GM13976 (cell line): ENCODE measurements at regions not wholly inside any gene's neighbourhood (a gene's known extent, or its start where the extent isn't known, plus 50 kb on each side); places are given as distances from the start of the nearest gene placed in this dataset.

Experiments
- DNase-seq: peaks from one replicate; pipeline ENCODE4 v3.0.0; 2012; ENCODE audit warnings: low spot score
- CTCF ChIP-seq: IDR thresholded peaks from 2 replicates; pipeline ENCODE4 v1.5.1; 2012; ENCODE audit warnings: borderline replicate concordance, mild to moderate bottlenecking; ENCODE audit not compliant: insufficient read depth; ENCODE audit errors: extremely low read depth, missing control alignments, control extremely low read depth
- in situ Hi-C: fragments of 300-500 bp; cut with MboI; formaldehyde crosslinking; loops from one replicate; pipeline ENCODE4 v1.12.0; 2022; ENCODE audit warnings: low sequenced_read_pairs, mixed read lengths, inconsistent platforms; ENCODE audit not compliant: unreplicated experiment

DNA sequence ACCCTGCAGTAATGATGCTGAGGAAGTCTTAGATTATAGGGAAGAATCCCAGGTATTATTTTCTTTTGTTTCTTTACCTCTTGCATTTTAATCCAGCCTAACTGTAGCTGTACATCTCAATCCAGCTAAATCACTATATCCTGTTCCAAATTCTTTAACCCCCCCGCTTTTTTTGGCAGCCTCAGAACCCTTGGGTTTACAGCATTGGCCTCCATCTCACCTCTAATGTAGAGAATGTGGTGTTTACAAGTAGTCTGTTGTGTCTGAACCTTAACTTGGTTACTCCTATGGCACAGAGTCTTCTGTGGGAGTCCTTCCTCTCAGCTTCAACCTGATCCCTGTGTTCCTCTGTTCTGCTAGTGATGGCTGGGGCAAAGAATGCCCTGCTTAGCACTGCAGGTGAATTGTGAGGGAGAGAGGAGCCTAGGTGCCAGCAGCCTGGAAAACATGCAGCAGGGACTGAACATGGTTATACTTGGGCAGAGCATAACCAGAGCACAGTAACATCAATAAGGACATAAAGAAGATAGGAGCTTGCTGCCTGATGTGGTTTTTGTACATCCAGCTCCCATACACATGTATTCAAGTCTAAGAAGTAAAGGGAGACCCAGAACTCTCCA lies 130.2 kb downstream of the FAM124B start:
- in situ Hi-C loops: no loop called here
- DNase-seq: no peak
- TF ChIP-seq CTCF: no peak

DNA sequence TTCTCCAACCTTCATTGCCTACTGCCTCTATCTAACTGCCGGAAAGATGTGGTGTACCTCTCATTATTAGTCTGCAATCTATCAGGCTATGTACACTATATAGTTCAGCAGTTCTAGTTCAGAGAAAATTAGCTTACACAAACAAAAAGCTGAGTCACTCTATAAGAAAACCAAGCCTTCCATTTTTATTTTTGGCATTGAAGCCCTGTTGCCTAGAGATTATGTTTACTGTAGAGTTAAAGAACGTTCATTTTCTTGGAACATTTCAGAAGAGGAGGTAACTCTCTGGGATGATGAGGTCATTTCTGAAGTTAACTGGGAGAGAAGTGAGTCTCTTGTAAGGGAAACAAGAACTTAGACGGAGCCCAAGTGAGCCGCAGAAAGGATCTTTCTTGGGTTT lies 133.5 kb downstream of the FAM124B start:
- DNase-seq: no peak
- TF ChIP-seq CTCF: no peak
- in situ Hi-C loops: no loop called here

DNA sequence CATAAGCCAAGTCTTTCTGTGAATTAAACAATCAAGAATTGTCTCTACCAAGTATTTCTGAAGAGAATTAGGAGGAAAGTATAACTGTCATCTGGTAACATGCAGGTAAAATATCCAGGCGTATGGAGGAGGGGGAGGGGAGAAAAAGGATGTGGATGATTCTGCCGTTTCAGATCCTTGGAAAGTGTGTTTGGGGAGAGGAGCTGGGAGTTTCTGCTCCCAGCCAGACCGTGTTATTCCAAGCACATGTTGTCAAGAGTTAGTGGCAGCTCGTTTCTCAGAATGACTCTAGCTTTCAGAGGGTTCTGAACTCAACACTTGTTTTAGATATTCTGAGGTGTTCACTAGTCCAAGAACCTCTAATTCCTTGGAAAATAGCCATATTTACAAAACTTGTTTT lies 137.6 kb downstream of the FAM124B start:
- no peak for DNase-seq
- no peak for TF ChIP-seq CTCF
- in situ Hi-C loops: no loop called here

DNA sequence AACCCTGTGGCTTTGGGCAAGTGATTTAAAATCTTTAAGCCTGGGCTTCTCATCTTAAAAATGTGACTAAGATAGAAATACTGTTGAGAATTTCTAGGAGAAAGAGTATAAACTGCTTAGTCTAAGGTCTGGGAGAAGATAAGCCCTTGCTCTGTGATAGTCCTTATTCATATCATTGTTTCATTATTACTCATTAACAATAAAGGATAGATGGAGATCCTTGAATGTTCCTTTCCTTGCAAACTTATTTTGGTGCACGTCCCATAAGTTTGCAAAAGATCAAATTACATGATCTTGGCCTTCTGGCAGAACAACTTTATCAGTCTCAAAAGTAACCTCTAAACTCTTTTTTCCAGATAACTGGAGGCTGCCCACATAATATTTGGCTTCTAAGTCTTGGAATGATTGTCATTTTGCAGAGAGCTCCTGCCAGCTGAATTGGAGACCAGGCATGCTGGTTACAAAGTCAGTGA lies 138.3 kb downstream of the FAM124B start:
- no peak for TF ChIP-seq CTCF
- in situ Hi-C loops: no loop called here
- no peak for DNase-seq

DNA sequence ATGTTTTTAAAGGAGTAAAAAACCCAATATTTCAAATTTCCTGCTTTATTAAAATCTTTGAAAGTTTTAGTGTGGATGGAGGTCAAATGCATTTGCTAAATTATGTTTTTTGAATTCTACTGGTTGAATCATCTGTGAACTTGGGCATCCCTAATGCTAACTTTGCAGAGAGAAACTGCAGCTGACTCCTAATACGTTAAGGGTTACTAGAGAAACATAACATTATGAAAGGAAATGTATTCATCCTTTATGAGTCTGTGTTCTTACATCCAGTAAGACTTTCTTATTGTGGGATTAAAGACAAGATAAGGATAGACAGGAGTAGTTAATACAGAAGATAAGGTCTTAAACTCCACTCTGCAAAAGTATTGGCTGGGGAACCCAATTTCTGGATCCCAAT lies 140.6 kb downstream of the FAM124B start:
- no peak for DNase-seq
- in situ Hi-C loops: no loop called here
- no peak for TF ChIP-seq CTCF

- DNase-seq: no peak
- TF ChIP-seq CTCF: no peak
- in situ Hi-C loops: no loop called here
Measured at GRCh38 chr2:224260372-224261020, 141.4 kb downstream of the FAM124B start.

- in situ Hi-C loops: no loop called here
- no peak for TF ChIP-seq CTCF
- DNase-seq: no peak
Measured at GRCh38 chr2:224259831-224260230, 142.1 kb downstream of the FAM124B start.
